Endothelial cell of umbilical vein (primary cell): ENCODE measurements at regions not wholly inside any gene's neighbourhood (a gene's known extent, or its start where the extent isn't known, plus 50 kb on each side); places are given as distances from the start of the nearest gene placed in this dataset.

ENCODE experiments used
- BruUV-seq: library from RNA; stranded (reverse); fragments of 400-500 nt; replicated peaks from 2 replicates; lab custom pipeline; 2021; lab: Mats Ljungman, UMichigan
- CTCF ChIA-PET: fragments of 300-600, 350-600 bp; sonication (Branson Sonifier 250); formaldehyde crosslinking; loops from one replicate; lab custom pipeline; 2021; ENCODE audit warnings: antibody characterized with exemption, inconsistent platforms; lab: Charles Lee
- POLR2A ChIA-PET: fragments of 300-600, 350-600 bp; sonication (Branson Sonifier 250); formaldehyde crosslinking; loops from one replicate; lab custom pipeline; 2021; ENCODE audit warnings: antibody characterized with exemption, inconsistent platforms; lab: Charles Lee
- DNase-seq: peaks from one replicate; pipeline ENCODE4 v3.0.0-alpha.2; 2011; ENCODE audit warnings: low read depth, low spot score
- FAIRE-seq: peaks from 2 replicates; lab custom pipeline; 2011; peaks lifted over from hg19 to GRCh38; lab: Jason Lieb, UNC
- H2AFZ ChIP-seq: 2 replicates; pipeline ENCODE4 v1.6.0; 2012; ENCODE audit warnings: low read depth, low read length, control low read depth, inconsistent platforms
- H3K27ac ChIP-seq: 2 replicates; pipeline ENCODE4 v1.5.1; 2011; ENCODE audit warnings: low read depth, mild to moderate bottlenecking, control low read depth, low read length, moderate library complexity; ENCODE audit not compliant: insufficient read depth
- H3K27me3 ChIP-seq, 2 experiments: 2 replicates each; pipeline versions ENCODE4 v1.6.0 to v1.6.1; 2011; ENCODE audit warnings: low read length in 2 of 2, mixed read lengths in 1 of 2; ENCODE audit not compliant: control insufficient read depth in 2 of 2, insufficient read depth in 2 of 2
- H3K36me3 ChIP-seq, 2 experiments: 2 replicates in 1 of 2; 3 replicates in 1 of 2; pipeline ENCODE4 v1.5.1; 2011; ENCODE audit warnings: low read length in 2 of 2, mild to moderate bottlenecking in 1 of 2, moderate library complexity in 1 of 2; ENCODE audit not compliant: control insufficient read depth in 2 of 2, insufficient read depth in 2 of 2; ENCODE audit errors: extremely low read depth in 1 of 2
- H3K4me1 ChIP-seq: 3 replicates; pipeline ENCODE4 v1.5.1; 2011; ENCODE audit warnings: mild to moderate bottlenecking, low read length; ENCODE audit not compliant: control insufficient read depth, insufficient read depth; ENCODE audit errors: extremely low read depth
- H3K4me2 ChIP-seq: 2 replicates; pipeline ENCODE4 v1.6.1; 2011; ENCODE audit warnings: low read length, control low read depth, mixed read lengths; ENCODE audit not compliant: insufficient read depth
- H3K4me3 ChIP-seq, 3 experiments: fragments of 200-600 bp in 1 of 3; sonication (generic), shearing (Covaris generic) in 1 of 3; replicated peaks in 1 of 3; 2 replicates each; pipeline ENCODE4 v1.5.1; 2011 to 2016; ENCODE audit warnings: control low read depth in 3 of 3, low read length in 3 of 3, mild to moderate bottlenecking in 2 of 3, inconsistent platforms in 1 of 3, low read depth in 1 of 3, moderate library complexity in 1 of 3; ENCODE audit not compliant: insufficient read depth in 1 of 3
- H3K79me2 ChIP-seq: 2 replicates; pipeline ENCODE4 v1.6.0; 2012; ENCODE audit warnings: low read length, inconsistent platforms; ENCODE audit not compliant: control insufficient read depth, insufficient read depth
- H3K9ac ChIP-seq: replicated peaks from 2 replicates; pipeline ENCODE3; 2011; ENCODE audit warnings: low read length, control low read depth; ENCODE audit not compliant: insufficient read depth; ENCODE audit errors: extremely low read depth
- H3K9me1 ChIP-seq: replicated peaks from 3 replicates; pipeline ENCODE4 v1.6.0; 2011; ENCODE audit warnings: mild to moderate bottlenecking, low read length; ENCODE audit not compliant: control insufficient read depth, insufficient read depth; ENCODE audit errors: extremely low read depth
- H3K9me3 ChIP-seq: replicated peaks from 2 replicates; pipeline ENCODE4 v1.5.1; 2012; ENCODE audit warnings: low read length, inconsistent platforms; ENCODE audit not compliant: control insufficient read depth, insufficient read depth
- H4K20me1 ChIP-seq: replicated peaks from 2 replicates; pipeline ENCODE3; 2011; ENCODE audit warnings: mild to moderate bottlenecking, low read length; ENCODE audit not compliant: control insufficient read depth, insufficient read depth; ENCODE audit errors: extremely low read depth
- CTCF ChIP-seq, 2 donors: IDR thresholded peaks; 1 replicate in 1 of 2; 2 replicates in 1 of 2; pipeline ENCODE4 v1.5.1; 2011; ENCODE audit warnings: low read length in 2 of 2, mild to moderate bottlenecking in 2 of 2, moderate library complexity in 2 of 2, control low read depth in 1 of 2, inconsistent platforms in 1 of 2, low read depth in 1 of 2; ENCODE audit not compliant: insufficient read depth in 1 of 2; ENCODE audit errors: extremely low read depth in 1 of 2
- EZH2 ChIP-seq: IDR thresholded peaks from 2 replicates; pipeline ENCODE4 v1.6.1; 2012; ENCODE audit warnings: borderline replicate concordance, low read depth, mild to moderate bottlenecking, moderate library complexity, low read length, inconsistent platforms; ENCODE audit not compliant: severe bottlenecking
- FOS ChIP-seq: IDR thresholded peaks from 2 replicates; pipeline ENCODE4 v1.6.1; 2011; ENCODE audit warnings: mild to moderate bottlenecking, low read length, moderate library complexity, borderline replicate concordance; ENCODE audit not compliant: insufficient read depth
- GATA2 ChIP-seq: IDR thresholded peaks from 2 replicates; pipeline ENCODE4 v1.7.0; 2011; ENCODE audit warnings: low read depth, mild to moderate bottlenecking, moderate library complexity, mixed read lengths, low read length; ENCODE audit not compliant: insufficient read length, insufficient read depth
- JUN ChIP-seq: IDR thresholded peaks from 2 replicates; pipeline ENCODE4 v1.6.1; 2011; ENCODE audit warnings: borderline replicate concordance, low read depth; ENCODE audit not compliant: insufficient read length, insufficient read depth
- MAX ChIP-seq: IDR thresholded peaks from 2 replicates; pipeline ENCODE4 v1.6.1; 2011; ENCODE audit not compliant: insufficient read depth, insufficient read length
- MYC ChIP-seq: IDR thresholded peaks from one replicate; pipeline ENCODE4 v1.6.1; 2011; ENCODE audit warnings: mild to moderate bottlenecking, low read depth, low read length
- POLR2A ChIP-seq: IDR thresholded peaks from 2 replicates; pipeline ENCODE4 v1.6.1; 2012; ENCODE audit warnings: low read depth, mild to moderate bottlenecking, control low read depth, low read length
- POLR2AphosphoS5 ChIP-seq: IDR thresholded peaks from 2 replicates; pipeline ENCODE4 v1.6.1; 2012; ENCODE audit warnings: low read depth, mild to moderate bottlenecking, control low read depth, low read length, moderate library complexity; ENCODE audit not compliant: insufficient read depth
- dilution Hi-C: fragments of 300-500 bp; cut with MboI; formaldehyde crosslinking; loops from one replicate; pipeline ENCODE4 v1.15.0; 2019; ENCODE audit warnings: low sequenced_read_pairs; ENCODE audit not compliant: extremely low pct_ligation_motif_present
- intact Hi-C: fragments of 100-400 bp; cut with micrococcal nuclease; formaldehyde crosslinking; loops from one replicate; pipeline ENCODE4 v1.10.0; 2022

- ChIA-PET CTCF (no interaction called here), POLR2A (no interaction called here)
- H3K27me3 ChIP-seq: peaks cover 0 to 2% of the 10 kb centered on the region in 2 experiments
- no peaks in the 10 kb centered on the region for H3K9me1 ChIP-seq
- dilution Hi-C loops: no loop called here
- H3K79me2 ChIP-seq: no peaks in the 10 kb centered on the region
- H4K20me1 ChIP-seq: no peaks in the 10 kb centered on the region
- H2AFZ ChIP-seq: no peak overlapping the region
- no peak overlapping the region for H3K4me3 ChIP-seq
- H3K4me1 ChIP-seq: no peaks in the 10 kb centered on the region
- no peak overlapping the region for H3K4me2 ChIP-seq
- intact Hi-C loops: no loop called here
- no peaks in the 10 kb centered on the region for H3K36me3 ChIP-seq
- FAIRE-seq (no peak), DNase-seq (no peak)
- TF ChIP-seq POLR2AphosphoS5: no peak
- no peak for TF ChIP-seq POLR2A
- no peak for TF ChIP-seq FOS
- no peak for TF ChIP-seq GATA2
- TF ChIP-seq MYC: no peak
- no peak for TF ChIP-seq JUN
- TF ChIP-seq EZH2: no peak
- no peak for TF ChIP-seq MAX
- TF ChIP-seq CTCF (IDR thresholded peaks at IDR 0.05; ENCODE audit: extremely low read depth in 1 of 2, insufficient read depth in 1 of 2, low read depth in 1 of 2, low read length in 2 of 2): no peak
- no peaks in the 10 kb centered on the region for H3K9me3 ChIP-seq
- H3K9ac ChIP-seq: no peak overlapping the region
- BruUV-seq: no TSS peak
- no peak overlapping the region for H3K27ac ChIP-seq
Observed at GRCh38 chr10:5311617-5312016, 53.1 kb upstream of the UCN3 start.
